Mesothelial cell of epicardium (in vitro differentiated cells): ENCODE measurements at regions not wholly inside any gene's neighbourhood (a gene's known extent, or its start where the extent isn't known, plus 50 kb on each side); places are given as distances from the start of the nearest gene placed in this dataset.

Experiments
- DNase-seq, 2 experiments: peaks; one replicate each; pipeline ENCODE4 v3.0.0; 2021; ENCODE audit warnings: low spot score in 2 of 2; ENCODE audit not compliant: unreplicated experiment in 2 of 2
- H3K27ac Mint-ChIP-seq: 2 replicates; pipeline ENCODE4 v1.8.0; 2021; ENCODE audit warnings: mixed read lengths
- H3K27me3 Mint-ChIP-seq: 2 replicates; pipeline ENCODE4 v1.8.0; 2021; ENCODE audit warnings: low read depth, mixed read lengths
- H3K36me3 Mint-ChIP-seq: 2 replicates; pipeline ENCODE4 v1.8.0; 2021; ENCODE audit warnings: mixed read lengths
- H3K4me1 Mint-ChIP-seq: 2 replicates; pipeline ENCODE4 v1.8.0; 2021; ENCODE audit warnings: mixed read lengths
- H3K4me3 Mint-ChIP-seq: 2 replicates; pipeline ENCODE4 v1.8.0; 2021; ENCODE audit warnings: mild to moderate bottlenecking, moderate library complexity, mixed read lengths
- H3K9me3 Mint-ChIP-seq: 2 replicates; pipeline ENCODE4 v1.8.0; 2021; ENCODE audit warnings: mixed read lengths
- TF ChIP-seq, protein P1 (sequence below): fragments of 200-600 bp; sonication (generic); IDR thresholded peaks from one replicate; pipeline ENCODE4 v1.5.0; 2021; ENCODE audit warnings: antibody characterized with exemption; ENCODE audit not compliant: unreplicated experiment

DNA sequence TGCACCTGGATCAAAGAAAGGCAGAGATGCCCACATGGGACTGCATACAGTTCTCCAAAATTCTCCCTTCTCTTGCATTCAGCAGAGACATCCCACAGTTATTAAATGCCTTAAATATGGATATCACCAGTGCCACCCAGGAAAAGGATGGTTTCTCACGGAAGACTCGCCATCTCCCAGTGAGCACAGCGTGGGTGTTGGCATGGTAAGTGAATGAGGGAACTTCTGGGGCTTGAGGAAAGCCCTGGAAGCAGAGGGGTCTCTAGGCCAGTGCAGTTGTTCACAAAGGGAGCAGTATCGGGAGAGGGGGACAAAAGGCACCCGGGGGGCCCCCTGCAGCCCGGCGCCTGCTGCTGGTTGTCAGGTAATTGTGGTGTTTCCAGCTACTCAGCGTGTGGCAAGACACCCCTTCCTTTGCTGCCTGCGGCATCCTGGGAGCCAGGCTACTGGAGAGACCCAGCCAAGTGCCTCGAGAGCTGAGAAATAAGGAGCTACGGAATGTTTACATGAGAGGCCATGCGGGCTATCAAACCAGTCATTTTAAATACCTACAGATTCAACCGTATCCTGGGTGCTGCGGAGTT, 125.4 kb downstream of the PXDC1 start:
- no peaks in the 10 kb centered on the region for H3K36me3 Mint-ChIP-seq
- TF ChIP-seq, protein P1, sequence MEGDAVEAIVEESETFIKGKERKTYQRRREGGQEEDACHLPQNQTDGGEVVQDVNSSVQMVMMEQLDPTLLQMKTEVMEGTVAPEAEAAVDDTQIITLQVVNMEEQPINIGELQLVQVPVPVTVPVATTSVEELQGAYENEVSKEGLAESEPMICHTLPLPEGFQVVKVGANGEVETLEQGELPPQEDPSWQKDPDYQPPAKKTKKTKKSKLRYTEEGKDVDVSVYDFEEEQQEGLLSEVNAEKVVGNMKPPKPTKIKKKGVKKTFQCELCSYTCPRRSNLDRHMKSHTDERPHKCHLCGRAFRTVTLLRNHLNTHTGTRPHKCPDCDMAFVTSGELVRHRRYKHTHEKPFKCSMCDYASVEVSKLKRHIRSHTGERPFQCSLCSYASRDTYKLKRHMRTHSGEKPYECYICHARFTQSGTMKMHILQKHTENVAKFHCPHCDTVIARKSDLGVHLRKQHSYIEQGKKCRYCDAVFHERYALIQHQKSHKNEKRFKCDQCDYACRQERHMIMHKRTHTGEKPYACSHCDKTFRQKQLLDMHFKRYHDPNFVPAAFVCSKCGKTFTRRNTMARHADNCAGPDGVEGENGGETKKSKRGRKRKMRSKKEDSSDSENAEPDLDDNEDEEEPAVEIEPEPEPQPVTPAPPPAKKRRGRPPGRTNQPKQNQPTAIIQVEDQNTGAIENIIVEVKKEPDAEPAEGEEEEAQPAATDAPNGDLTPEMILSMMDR = no peak
- peaks cover 4% of the 10 kb centered on the region for H3K9me3 Mint-ChIP-seq
- H3K4me3 Mint-ChIP-seq = no peak overlapping the region
- peak in 1 of 2 experiments; percentile 31 for DNase-seq
- peaks cover 6% of the 10 kb centered on the region for H3K4me1 Mint-ChIP-seq
- no peak overlapping the region for H3K27ac Mint-ChIP-seq
- peaks cover 6% of the 10 kb centered on the region for H3K27me3 Mint-ChIP-seq

DNA sequence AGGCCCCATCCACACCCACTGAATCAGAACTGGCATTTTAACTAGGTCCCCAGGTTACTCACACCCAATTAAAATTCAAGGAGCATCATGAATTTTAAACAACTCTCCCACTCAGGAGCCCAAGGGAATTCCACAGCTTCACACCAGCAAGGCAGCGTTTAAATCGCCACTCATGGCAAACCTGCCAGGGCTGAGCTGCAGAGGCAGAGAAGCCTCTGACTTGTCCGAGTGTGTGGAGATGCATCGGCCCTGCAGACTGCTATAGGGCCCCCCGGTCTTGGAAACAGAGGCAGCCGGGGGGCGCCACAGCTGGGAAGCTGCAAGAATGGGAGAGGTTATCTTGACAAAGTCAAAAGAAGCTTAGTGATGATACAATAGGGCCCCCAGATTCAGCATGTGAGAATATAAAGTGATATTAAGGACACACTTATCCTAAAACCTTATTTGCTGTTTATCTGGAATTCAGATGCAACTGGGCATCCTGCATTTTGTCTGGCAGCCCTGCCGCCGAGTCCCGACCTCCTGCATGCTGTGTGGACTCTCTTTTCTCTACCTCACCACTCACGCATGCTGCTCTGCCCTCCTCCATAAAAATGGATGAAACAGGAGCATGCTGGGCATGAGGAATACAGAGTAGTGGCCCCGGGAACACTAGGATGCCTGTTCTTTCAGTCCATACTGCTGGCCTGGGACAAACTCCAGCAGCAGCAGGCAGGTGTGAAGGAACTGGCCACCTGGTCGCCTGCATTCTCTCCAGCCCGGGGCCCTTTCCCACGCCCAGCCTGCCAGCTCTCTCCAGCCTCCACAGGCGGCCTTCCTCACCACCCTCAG, 126.1 kb downstream of the PXDC1 start:
- no peak overlapping the region for H3K27ac Mint-ChIP-seq
- DNase-seq = peak in 1 of 2 experiments; percentile 33
- TF ChIP-seq, protein P1 = no peak
- peaks cover 6% of the 10 kb centered on the region for H3K4me1 Mint-ChIP-seq
- peaks cover 4% of the 10 kb centered on the region for H3K9me3 Mint-ChIP-seq
- H3K36me3 Mint-ChIP-seq = no peaks in the 10 kb centered on the region
- no peak overlapping the region for H3K4me3 Mint-ChIP-seq
- H3K27me3 Mint-ChIP-seq = peaks cover 6% of the 10 kb centered on the region

DNA sequence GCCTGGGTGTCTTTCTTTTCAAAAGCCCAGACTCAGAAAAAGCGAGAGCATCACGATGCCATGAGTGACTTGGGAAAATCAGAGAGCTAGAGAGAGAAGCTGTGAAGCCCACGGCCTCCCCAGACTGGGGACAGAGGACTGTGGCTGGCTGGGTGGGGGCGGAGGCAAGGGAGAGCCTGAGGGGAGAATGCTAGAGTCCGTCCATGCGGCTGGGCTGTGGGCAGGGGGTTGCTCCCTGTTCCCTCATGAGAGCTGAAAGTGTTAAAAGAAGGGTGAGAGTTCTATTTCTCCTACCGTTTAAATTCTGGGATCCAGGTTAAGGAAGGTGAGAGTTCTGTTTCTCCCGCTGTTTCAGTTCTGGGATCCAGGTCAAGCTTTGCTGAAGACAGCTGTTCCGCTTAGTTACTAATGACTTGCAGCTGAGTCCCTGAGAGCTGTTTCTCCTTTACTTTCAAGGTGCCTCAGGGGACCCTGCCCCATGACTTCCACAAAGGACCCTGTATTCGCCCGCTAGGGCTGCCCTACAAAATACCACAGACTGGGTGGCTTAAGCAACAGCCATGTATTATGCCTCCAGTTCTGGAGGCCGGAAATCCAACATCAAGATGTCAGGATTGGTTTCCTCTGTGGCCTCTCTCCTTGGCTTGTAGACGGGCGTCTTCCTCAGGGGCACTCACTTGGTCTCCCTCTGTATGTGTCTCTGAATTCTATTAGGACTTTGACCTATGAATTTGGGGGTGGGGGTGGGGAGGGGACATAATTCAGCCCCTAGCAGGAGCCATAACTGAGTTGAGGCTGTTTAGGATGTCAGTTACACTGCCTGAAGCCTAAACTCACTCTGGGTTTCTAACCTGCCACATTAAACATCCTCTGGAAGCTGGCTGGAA, 127.0 kb downstream of the PXDC1 start:
- TF ChIP-seq, protein P1 = no peak
- Mint-ChIP-seq H3K4me3 (no peak overlapping the region), H3K9me3 (peaks cover 4% of the 10 kb centered on the region), H3K27ac (no peak overlapping the region), H3K36me3 (no peaks in the 10 kb centered on the region), H3K27me3 (peaks cover 6% of the 10 kb centered on the region), H3K4me1 (peaks cover 6% of the 10 kb centered on the region)
- DNase-seq = peak in 1 of 2 experiments; percentile 16

DNA sequence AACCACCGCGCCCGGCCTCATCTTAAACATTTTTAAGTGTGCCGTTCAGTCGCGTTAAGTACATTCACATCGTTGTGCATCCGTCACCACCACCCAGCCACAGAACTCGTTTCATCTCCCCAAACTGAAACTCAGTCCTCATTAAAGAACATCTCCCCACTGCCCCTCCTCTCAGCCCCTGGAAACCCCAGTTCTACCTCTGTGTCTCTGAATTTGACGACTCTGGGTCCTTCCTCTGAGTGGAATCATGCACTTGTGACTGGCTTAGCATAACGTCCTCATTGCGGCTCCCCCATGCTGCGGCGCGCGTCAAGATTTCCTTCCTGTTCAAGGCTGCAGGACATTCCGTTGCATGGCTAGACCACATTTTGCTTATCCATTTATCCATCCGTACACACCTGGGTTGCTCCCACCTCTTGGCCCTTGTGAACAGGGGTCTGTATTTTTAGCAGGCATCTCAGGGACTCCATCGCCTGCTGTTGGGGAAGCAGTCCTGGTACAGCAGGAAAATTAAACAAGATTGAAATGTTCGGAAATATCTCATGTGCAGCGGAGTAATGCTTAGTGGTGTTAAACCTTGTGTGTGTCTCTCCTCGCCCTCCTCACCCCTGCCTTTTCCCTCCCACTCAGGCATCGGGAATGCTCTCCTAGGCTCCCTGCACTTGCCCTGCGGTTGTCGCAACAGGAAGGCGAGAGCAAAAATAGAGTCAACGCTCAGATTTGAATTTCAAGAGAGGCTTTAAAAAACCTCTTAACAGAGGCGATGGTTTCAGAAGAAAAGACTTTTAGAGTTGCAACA, 127.9 kb downstream of the PXDC1 start:
- Mint-ChIP-seq H3K4me3 (no peak overlapping the region), H3K36me3 (no peaks in the 10 kb centered on the region), H3K9me3 (peaks cover 4% of the 10 kb centered on the region), H3K4me1 (peaks cover 6% of the 10 kb centered on the region), H3K27ac (no peak overlapping the region), H3K27me3 (peaks cover 6% of the 10 kb centered on the region)
- peak in 1 of 2 experiments; percentile 27 for DNase-seq
- TF ChIP-seq, protein P1 = no peak

DNA sequence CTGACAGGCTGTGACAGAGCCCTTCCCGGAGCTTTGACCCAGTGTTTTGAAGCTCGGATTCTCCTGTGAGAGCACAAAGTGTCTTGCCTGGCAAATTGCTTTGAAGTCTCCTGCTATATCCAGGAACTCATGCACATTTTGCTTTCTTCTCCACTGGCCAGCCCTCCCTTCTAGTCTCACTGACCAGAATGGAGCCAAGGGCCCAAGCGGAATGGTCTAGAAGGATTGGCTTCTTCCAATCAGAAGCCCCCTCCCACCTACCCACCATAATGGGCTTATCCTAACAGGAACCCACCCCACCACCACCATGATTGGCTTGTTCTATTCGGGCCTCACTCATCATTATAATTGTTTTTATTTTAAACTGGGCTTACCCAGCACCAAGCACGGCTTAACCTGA, 130.1 kb downstream of the PXDC1 start:
- H3K4me1 Mint-ChIP-seq = peaks cover 6% of the 10 kb centered on the region
- H3K9me3 Mint-ChIP-seq = peaks cover 4% of the 10 kb centered on the region
- no peak overlapping the region for H3K27ac Mint-ChIP-seq
- no peak overlapping the region for H3K4me3 Mint-ChIP-seq
- TF ChIP-seq, protein P1 = no peak
- H3K36me3 Mint-ChIP-seq = no peaks in the 10 kb centered on the region
- peaks cover 7% of the 10 kb centered on the region for H3K27me3 Mint-ChIP-seq
- no peak for DNase-seq
